ENCODE measurements at regions not wholly inside any gene's neighbourhood (a gene's known extent, or its start where the extent isn't known, plus 50 kb on each side); places are given as distances from the start of the nearest gene placed in this dataset.

DNA sequence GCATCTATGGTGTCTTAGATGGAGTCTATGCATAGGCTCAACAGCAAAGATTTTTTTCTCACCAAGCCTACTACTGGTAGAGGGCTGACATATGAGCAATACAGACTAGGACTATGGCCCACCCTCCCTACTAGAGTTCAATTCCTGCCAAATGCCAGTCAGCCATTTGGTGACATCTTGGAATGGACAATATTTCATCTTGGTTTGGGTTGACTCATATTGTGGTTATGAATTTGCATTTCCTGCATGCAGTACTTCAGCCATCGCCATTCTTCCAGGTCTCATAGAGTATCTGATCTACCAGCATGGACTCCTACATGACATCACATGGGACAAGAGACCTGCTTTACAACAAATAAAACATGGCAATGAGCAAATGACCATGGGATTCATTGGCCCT, 778.1 kb upstream of the SOX9 start:
- TF ChIP-seq, protein P1, sequence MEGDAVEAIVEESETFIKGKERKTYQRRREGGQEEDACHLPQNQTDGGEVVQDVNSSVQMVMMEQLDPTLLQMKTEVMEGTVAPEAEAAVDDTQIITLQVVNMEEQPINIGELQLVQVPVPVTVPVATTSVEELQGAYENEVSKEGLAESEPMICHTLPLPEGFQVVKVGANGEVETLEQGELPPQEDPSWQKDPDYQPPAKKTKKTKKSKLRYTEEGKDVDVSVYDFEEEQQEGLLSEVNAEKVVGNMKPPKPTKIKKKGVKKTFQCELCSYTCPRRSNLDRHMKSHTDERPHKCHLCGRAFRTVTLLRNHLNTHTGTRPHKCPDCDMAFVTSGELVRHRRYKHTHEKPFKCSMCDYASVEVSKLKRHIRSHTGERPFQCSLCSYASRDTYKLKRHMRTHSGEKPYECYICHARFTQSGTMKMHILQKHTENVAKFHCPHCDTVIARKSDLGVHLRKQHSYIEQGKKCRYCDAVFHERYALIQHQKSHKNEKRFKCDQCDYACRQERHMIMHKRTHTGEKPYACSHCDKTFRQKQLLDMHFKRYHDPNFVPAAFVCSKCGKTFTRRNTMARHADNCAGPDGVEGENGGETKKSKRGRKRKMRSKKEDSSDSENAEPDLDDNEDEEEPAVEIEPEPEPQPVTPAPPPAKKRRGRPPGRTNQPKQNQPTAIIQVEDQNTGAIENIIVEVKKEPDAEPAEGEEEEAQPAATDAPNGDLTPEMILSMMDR (IDR thresholded peaks at IDR 0.05; ENCODE audit: low read length), result no peak
- no peak for TF ChIP-seq EZH2 (IDR thresholded peaks at IDR 0.05; ENCODE audit: borderline replicate concordance, low read length)

Data from OCI-LY1 (cell line).